ENCODE measurements at regions not wholly inside any gene's neighbourhood (a gene's known extent, or its start where the extent isn't known, plus 50 kb on each side); places are given as distances from the start of the nearest gene placed in this dataset.

DNA sequence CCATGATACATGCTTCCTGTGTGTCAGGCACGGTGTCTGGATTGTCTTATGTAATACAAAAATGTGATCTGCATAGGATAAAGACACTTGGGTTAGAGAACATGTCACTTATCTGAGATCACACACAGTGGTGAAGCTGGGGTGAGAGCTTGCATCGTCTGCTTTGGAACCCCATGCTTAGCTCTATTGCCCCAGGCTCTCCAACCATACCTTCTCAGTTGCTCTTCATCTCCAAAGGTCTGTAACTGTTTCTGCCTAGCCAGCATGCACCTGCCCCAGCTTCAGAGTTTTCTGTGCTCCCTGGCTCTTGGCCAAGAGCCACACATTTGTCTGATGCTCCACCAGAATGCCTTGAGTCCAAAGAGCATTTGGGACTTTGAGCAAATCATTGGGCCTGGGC, 93.9 kb upstream of the COG2 start:
- Histone ChIP-seq H3K27me3 (replicated peaks in 1 of 7) (peaks cover 0 to under 1% (median 0%) of the 10 kb centered on the region in 7 donors), H3K4me3 (no peak overlapping the region), H3K4me1 (no peaks in the 10 kb centered on the region), H3K36me3 (no peaks in the 10 kb centered on the region), H3K27ac (no peak overlapping the region), H3K9me3 (no peaks in the 10 kb centered on the region)
- WGBS, 5 donors: 16 to 67% (median 46%) methylated on average over 2 of the region's 2 CpGs
- DNase-seq: no peak
- intact Hi-C loops (cut with DNase I; ENCODE audit: low total_unique reads): no loop called here
- TF ChIP-seq POLR2AphosphoS5 (IDR thresholded peaks at IDR 0.05) (no peak), POLR2A (IDR thresholded peaks at IDR 0.05) (no peak)

DNA sequence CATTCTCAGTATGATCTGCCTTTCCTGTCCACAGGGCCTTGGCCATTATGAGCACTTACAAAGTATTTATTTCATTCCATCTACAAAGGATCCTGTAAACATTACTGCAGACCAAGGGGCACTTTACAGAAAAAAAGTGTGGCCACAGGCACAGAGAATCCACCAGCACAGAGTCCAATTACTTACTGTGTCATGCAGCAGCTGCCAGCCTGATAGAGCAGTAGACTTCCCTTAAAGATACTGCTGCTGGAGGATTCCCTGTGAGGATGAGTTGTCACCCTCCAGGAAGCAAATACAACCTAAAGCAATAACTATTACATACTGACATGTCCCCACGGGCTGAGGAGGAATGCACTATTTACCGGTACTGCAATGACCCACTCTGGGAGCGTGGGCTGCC, 97.1 kb upstream of the COG2 start:
- H3K36me3 ChIP-seq: no peaks in the 10 kb centered on the region
- H3K4me1 ChIP-seq: no peaks in the 10 kb centered on the region
- TF ChIP-seq POLR2AphosphoS5 (IDR thresholded peaks at IDR 0.05): no peak
- no peak for TF ChIP-seq POLR2A (IDR thresholded peaks at IDR 0.05)
- TF ChIP-seq, protein P1, sequence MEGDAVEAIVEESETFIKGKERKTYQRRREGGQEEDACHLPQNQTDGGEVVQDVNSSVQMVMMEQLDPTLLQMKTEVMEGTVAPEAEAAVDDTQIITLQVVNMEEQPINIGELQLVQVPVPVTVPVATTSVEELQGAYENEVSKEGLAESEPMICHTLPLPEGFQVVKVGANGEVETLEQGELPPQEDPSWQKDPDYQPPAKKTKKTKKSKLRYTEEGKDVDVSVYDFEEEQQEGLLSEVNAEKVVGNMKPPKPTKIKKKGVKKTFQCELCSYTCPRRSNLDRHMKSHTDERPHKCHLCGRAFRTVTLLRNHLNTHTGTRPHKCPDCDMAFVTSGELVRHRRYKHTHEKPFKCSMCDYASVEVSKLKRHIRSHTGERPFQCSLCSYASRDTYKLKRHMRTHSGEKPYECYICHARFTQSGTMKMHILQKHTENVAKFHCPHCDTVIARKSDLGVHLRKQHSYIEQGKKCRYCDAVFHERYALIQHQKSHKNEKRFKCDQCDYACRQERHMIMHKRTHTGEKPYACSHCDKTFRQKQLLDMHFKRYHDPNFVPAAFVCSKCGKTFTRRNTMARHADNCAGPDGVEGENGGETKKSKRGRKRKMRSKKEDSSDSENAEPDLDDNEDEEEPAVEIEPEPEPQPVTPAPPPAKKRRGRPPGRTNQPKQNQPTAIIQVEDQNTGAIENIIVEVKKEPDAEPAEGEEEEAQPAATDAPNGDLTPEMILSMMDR (IDR thresholded peaks at IDR 0.05 in 8 of 11, conservative IDR thresholded peaks at IDR 0.05 in 3 of 11): no peak
- no peaks in the 10 kb centered on the region for H3K27me3 ChIP-seq (replicated peaks in 1 of 7)
- H3K4me3 ChIP-seq: no peak overlapping the region
- H3K27ac ChIP-seq: no peak overlapping the region
- no peak for DNase-seq
- intact Hi-C loops (cut with DNase I; ENCODE audit: low total_unique reads): no loop called here
- WGBS, 5 donors: 80 to 91% (median 88%) methylated on average over 3 of the region's 3 CpGs
- H3K9me3 ChIP-seq: no peaks in the 10 kb centered on the region

DNA sequence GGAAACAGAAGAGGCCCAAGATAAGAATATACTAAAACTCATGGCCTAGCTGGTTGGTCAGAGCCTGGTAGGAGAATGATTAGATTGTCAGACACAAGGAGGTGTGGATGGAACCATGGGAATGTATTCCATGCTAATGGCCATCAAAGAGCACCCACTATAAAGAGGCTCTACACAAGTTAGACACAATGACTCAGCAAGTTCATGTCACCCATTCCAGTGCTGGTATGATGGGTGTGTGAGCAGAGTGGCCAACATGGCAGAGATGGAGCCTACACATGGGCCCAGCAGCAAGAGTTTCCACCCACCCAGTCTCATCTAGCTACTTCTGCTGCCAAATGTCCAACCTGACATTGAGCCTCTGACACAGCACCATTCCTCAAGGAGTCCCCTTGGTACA, 97.5 kb upstream of the COG2 start:
- no peaks in the 10 kb centered on the region for H3K36me3 ChIP-seq
- intact Hi-C loops (cut with DNase I; ENCODE audit: low total_unique reads): no loop called here
- no peaks in the 10 kb centered on the region for H3K9me3 ChIP-seq
- H3K27ac ChIP-seq: no peak overlapping the region
- no peak overlapping the region for H3K4me3 ChIP-seq
- DNase-seq: no peak
- no peak for TF ChIP-seq POLR2AphosphoS5 (IDR thresholded peaks at IDR 0.05)
- TF ChIP-seq POLR2A (IDR thresholded peaks at IDR 0.05): no peak
- TF ChIP-seq, protein P1 (IDR thresholded peaks at IDR 0.05 in 8 of 11, conservative IDR thresholded peaks at IDR 0.05 in 3 of 11): no peak
- no peaks in the 10 kb centered on the region for H3K4me1 ChIP-seq
- no peaks in the 10 kb centered on the region for H3K27me3 ChIP-seq (replicated peaks in 1 of 7)

DNA sequence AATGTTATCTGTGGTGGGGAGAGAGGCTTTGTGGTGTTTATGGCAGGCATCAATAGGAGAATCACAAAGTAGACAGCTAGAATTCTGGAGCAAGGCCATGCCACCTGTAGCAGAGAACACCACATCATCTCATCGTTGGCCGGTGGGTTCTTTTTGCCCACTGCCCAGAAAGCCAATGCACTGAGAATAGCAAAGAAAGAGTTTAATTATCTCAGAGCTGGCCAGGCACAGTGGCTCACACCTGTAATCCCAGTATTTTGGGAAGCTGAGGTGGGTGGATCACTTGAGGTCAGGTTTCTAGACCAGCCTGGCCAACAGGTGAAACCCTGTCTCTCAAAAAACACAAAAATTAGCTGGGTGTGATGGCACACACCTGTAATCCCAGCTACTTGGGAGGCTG, 99.2 kb upstream of the COG2 start:
- 88 to 100% (median 97%) methylated on average over 2 of the region's 2 CpGs for WGBS, 5 donors
- Histone ChIP-seq H3K9me3 (no peaks in the 10 kb centered on the region), H3K36me3 (no peaks in the 10 kb centered on the region), H3K27ac (no peak overlapping the region), H3K27me3 (replicated peaks in 1 of 7) (no peaks in the 10 kb centered on the region), H3K4me1 (no peaks in the 10 kb centered on the region), H3K4me3 (no peak overlapping the region)
- TF ChIP-seq POLR2A (IDR thresholded peaks at IDR 0.05) (no peak), POLR2AphosphoS5 (IDR thresholded peaks at IDR 0.05) (no peak)
- TF ChIP-seq, protein P1 (IDR thresholded peaks at IDR 0.05 in 8 of 11, conservative IDR thresholded peaks at IDR 0.05 in 3 of 11): no peak
- DNase-seq: no peak
- intact Hi-C loops (cut with DNase I; ENCODE audit: low total_unique reads): no loop called here

DNA sequence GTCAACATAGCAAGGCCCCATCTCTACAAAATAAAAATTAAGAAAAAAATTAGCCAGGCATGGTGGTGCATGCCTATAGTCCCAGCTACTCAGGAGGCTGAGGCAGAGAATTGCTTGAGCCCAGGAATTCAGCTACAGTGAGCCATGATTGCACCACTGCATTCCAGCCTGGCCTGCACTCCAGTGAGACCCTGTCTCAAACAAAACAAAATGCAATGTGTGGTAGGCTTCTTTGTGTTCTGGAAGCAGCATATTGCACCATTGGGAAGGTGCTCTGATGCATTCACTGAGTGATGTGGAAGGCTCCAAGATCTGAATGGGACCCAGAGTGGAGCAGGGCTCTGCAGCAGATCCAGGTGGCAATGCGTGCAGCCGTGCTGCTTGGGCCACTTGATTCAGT, 99.6 kb upstream of the COG2 start:
- no peak for DNase-seq
- Histone ChIP-seq H3K4me3 (no peak overlapping the region), H3K4me1 (no peaks in the 10 kb centered on the region), H3K27me3 (replicated peaks in 1 of 7) (no peaks in the 10 kb centered on the region), H3K36me3 (no peaks in the 10 kb centered on the region), H3K9me3 (no peaks in the 10 kb centered on the region), H3K27ac (no peak overlapping the region)
- TF ChIP-seq POLR2AphosphoS5 (IDR thresholded peaks at IDR 0.05) (no peak), POLR2A (IDR thresholded peaks at IDR 0.05) (no peak)
- TF ChIP-seq, protein P1 (IDR thresholded peaks at IDR 0.05 in 8 of 11, conservative IDR thresholded peaks at IDR 0.05 in 3 of 11): no peak
- WGBS, 5 donors: 70 to 96% (median 90%) methylated on average over 2 of the region's 2 CpGs
- intact Hi-C loops (cut with DNase I; ENCODE audit: low total_unique reads): no loop called here

Data from spleen (tissue), 11 donors.